ENCODE measurements at regions not wholly inside any gene's neighbourhood (a gene's known extent, or its start where the extent isn't known, plus 50 kb on each side); places are given as distances from the start of the nearest gene placed in this dataset.

DNA sequence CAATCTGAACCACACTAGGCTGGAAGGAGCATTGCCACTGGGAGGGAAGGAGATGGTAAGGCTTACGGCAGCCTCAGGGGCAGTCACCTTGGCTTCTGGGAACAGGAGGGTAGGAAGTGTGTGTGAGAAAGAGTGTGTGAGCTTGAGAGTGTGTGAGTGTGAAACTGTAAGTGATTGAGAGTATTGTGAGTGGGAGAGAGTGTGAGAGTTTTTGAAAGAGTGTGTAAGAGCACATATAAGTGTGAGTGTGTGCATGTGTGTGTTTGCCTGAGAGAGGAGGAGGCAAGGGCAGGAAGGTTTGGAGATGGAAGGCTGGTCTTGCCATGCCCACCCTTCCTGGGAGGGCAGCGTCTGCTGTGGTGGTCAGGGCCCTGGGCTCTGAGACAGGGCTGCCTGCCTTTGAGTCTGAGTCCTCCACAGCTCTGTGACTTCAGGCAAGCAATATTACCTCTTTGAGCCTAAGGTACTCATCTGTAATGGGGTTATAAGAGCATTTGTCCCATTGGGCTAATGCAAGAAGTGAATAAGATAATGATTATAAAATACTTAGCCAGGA, 51.9 kb upstream of the BOD1 start:
- no peak overlapping the region for H3K4me3 ChIP-seq
- no peak overlapping the region for H3K4me2 ChIP-seq (ENCODE audit: insufficient read depth, low read length)
- ChIA-PET POLR2A (no interaction called here), CTCF (ENCODE audit: low intra/inter-chr PET ratio) (no interaction called here)
- TF ChIP-seq ZNF324 (CRISPR knock-in tag; IDR thresholded peaks at IDR 0.05) (no peak), EP400 (IDR thresholded peaks at IDR 0.05) (no peak), POLR2AphosphoS5 (IDR thresholded peaks at IDR 0.05; ENCODE audit: control insufficient read depth, insufficient read depth, low read depth, low read length) (no peak), RFX7 (CRISPR knock-in tag; IDR thresholded peaks at IDR 0.05) (no peak), NCOA4 (IDR thresholded peaks at IDR 0.05; ENCODE audit: partially characterized antibody) (no peak), SREBF1 (IDR thresholded peaks at IDR 0.05; ENCODE audit: borderline replicate concordance, low read depth, low read length) (no peak), GATAD2A (IDR thresholded peaks at IDR 0.05) (no peak), GATA2 (CRISPR knock-in tag; IDR thresholded peaks at IDR 0.05) (no peak), ZNF717 (CRISPR knock-in tag; IDR thresholded peaks at IDR 0.05) (no peak), RBM39 (optimal IDR thresholded peaks at IDR 0.05; ENCODE audit: low read depth, low read length) (no peak), TAF7 (tag; IDR thresholded peaks at IDR 0.05) (no peak)
- TF ChIP-seq, protein P1, sequence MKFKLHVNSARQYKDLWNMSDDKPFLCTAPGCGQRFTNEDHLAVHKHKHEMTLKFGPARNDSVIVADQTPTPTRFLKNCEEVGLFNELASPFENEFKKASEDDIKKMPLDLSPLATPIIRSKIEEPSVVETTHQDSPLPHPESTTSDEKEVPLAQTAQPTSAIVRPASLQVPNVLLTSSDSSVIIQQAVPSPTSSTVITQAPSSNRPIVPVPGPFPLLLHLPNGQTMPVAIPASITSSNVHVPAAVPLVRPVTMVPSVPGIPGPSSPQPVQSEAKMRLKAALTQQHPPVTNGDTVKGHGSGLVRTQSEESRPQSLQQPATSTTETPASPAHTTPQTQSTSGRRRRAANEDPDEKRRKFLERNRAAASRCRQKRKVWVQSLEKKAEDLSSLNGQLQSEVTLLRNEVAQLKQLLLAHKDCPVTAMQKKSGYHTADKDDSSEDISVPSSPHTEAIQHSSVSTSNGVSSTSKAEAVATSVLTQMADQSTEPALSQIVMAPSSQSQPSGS (CRISPR knock-in tag; IDR thresholded peaks at IDR 0.05), result no peak
- H3K27me3 ChIP-seq (ENCODE audit: control insufficient read depth in 2 of 2, insufficient read depth in 2 of 2, low read length in 2 of 2), result no peaks in the 10 kb centered on the region
- H3K27ac ChIP-seq (ENCODE audit: extremely low read depth, low read depth, low read length), result no peak overlapping the region
- DNase-seq (ENCODE audit: extremely low read depth in 1 of 4, low spot score in 3 of 4), result no peak
- no peak for FAIRE-seq
- intact Hi-C loops (cut with micrococcal nuclease), result no loop called here
- H3K9me1 ChIP-seq (ENCODE audit: control insufficient read depth, insufficient read depth, low read length), result no peaks in the 10 kb centered on the region
- H3K36me3 ChIP-seq (ENCODE audit: control insufficient read depth, insufficient read depth, low read length), result no peaks in the 10 kb centered on the region
- ATAC-seq, result no peak
- peaks cover 8 to 17% of the 10 kb centered on the region in 2 experiments; a peak in 4 of 5 replicates for H3K4me1 ChIP-seq (replicated peaks in 1 of 2; ENCODE audit: control insufficient read depth in 2 of 2, insufficient read depth in 2 of 2, low read length in 2 of 2)
- H2AFZ ChIP-seq (ENCODE audit: low read depth, low read length), result no peak overlapping the region
- in situ Hi-C loops (cut with MboI), result no loop called here
- 59% methylated on average over 2 of the region's 2 CpGs for WGBS (ENCODE audit: insufficient coverage, low coverage, missing lambda C conversion rate)
- H3K9me3 ChIP-seq (replicated peaks; ENCODE audit: control insufficient read depth, insufficient read depth, low read depth, low read length), result no peaks in the 10 kb centered on the region
- no TSS peak for BruUV-seq (replicated peaks)
- no peaks in the 10 kb centered on the region for H3K79me2 ChIP-seq (ENCODE audit: control insufficient read depth, insufficient read depth, low read length)
- H4K20me1 ChIP-seq (replicated peaks; ENCODE audit: control insufficient read depth, insufficient read depth, low read length), result no peaks in the 10 kb centered on the region
- no peak overlapping the region for H3K9ac ChIP-seq (ENCODE audit: insufficient read depth in 1 of 2, low read depth in 2 of 2, low read length in 2 of 2)

Measured in K562 (cell line).